ENCODE measurements at regions not wholly inside any gene's neighbourhood (a gene's known extent, or its start where the extent isn't known, plus 50 kb on each side); places are given as distances from the start of the nearest gene placed in this dataset.

- DNase-seq = no peak
These were observed 62.1 kb upstream of the SHH start for GRCh38 chr7:155874411-155874810.

DNA sequence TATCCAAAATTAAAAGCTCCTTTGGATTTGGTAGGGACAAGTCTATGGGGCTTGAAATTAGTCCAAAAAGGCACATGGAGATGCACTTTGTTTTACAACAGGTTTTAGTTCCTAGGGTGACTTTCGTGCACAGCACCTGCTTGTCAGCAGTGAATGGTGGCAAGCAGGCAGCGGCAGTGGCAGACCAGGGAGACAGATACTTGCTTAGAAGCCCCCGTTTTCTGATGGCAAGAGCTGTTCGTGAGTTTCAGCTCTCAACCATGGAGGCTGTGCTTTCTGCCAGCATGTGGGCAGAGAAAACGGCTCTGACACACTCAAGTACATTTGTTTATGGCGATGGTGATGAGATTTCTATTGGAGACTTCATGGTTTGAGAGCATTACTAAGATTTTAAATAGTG, 61.7 kb upstream of the SHH start:
- DNase-seq = no peak

- DNase-seq = no peak
These were observed 60.6 kb upstream of the SHH start for GRCh38 chr7:155872678-155873369.

- no peak for DNase-seq
These were observed 58.9 kb upstream of the SHH start for GRCh38 chr7:155871211-155871610.

DNA sequence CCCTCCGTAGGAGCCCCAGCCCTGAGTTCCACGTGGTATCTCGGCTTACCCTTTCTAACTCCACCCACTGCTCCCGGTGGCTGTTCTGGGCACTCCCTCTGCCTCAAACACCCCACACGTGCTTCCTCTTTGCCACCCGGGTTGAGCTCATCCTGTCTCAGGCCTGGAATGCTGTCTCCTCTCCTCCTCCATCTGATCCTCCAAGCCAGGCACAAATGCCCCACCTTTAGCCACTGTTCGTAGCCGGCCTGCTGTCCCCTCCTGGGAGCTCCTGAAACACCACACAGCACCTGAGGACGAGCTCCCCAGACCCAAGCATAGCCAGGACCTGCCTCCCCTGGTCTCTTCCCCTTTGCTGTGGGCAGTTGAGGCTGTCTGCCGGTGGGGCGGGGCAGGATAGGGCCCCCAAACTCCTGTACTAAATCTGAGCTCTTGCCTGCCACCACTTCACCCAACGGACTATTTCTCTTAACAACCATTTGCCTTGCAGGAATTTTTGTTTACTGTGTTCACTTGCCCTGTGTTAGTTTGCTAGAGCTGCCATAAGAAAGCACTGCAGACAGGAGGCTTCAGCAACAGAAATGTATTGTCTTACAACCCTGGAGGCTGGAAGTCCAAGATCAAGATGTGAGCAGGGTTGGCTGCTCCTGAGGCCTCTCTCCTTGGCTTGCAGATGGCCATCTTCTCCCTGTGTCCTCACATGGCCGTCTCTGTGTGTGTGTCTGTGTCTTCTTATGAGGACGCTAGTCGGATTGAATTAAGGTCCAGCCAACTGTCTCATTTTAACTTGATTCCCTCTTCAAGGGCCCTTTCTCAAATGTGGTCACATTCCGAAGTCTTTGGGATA, 58.3 kb upstream of the SHH start:
- no peak for DNase-seq

DNA sequence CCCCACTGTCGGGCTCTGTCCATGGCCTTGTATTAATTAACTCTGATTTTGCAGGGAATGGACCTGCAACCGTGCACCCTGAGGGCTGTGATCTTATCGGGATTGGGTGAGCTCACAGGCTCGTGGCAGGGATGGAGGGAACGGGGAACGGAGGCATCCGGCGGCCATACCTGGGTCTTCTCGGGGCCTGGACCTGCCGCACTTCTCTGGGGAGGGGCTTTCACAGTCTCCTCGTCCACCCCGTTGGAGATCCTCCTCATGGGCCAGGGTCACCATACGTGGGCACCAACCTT, 57.5 kb upstream of the SHH start:
- no peak for DNase-seq

- DNase-seq = no peak
These were observed 56.9 kb upstream of the SHH start for GRCh38 chr7:155868955-155869783.

- DNase-seq = no peak
These were observed 55.6 kb upstream of the SHH start for GRCh38 chr7:155867734-155868400.

- no peak for DNase-seq
These were observed 55.0 kb upstream of the SHH start for GRCh38 chr7:155867280-155867679.

- no peak for DNase-seq
These were observed 53.7 kb upstream of the SHH start for GRCh38 chr7:155865830-155866525.

GRCh38 chr7:155864991-155865690, 52.9 kb upstream of the SHH start:
- no peak for DNase-seq

DNA sequence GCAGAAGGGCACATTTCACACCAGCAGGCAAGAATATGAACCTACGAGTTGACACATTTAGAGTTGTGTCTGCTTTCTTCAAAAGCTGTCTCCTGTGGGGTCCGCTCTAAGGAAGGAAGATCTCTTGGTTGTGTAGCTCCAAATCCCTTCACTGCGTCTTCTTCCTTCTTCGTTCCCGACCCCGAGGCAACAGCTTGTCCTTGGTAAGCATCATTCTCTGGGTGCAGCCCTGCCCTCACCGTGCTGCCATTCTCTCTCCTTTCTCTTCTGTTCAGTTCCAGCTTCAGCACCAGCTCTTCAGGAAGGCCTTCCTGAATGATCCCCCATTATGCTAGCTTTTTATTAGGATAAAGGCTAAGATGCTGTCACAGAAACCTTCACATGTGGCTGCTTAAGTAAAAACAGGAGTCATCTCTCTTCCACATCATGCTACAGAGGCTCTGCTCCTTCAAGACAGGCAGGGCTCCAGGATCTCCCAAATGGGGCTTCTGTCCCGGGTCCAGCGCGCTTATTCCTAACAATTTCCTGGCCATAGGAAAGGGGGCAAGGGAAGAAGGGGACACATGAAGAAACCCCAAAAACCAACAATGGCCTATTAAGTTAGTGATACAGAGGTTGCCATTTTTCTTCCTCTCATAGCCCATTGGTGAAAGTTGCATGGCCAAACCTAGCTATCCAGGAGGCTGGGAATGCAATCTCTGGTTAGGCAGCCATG, 52.2 kb upstream of the SHH start:
- DNase-seq = no peak

GRCh38 chr7:155863721-155864151, 51.5 kb upstream of the SHH start:
- no peak for DNase-seq

GRCh38 chr7:155862123-155862892, 50.0 kb upstream of the SHH start:
- no peak for DNase-seq
